Urothelium cell line (cell line): ENCODE measurements at regions not wholly inside any gene's neighbourhood (a gene's known extent, or its start where the extent isn't known, plus 50 kb on each side); places are given as distances from the start of the nearest gene placed in this dataset.
"Not testable (repeated sequence)": the region's sequence is repeated elsewhere in the genome, so short reads cannot be mapped to it uniquely, and the experiment has no call there.

Experiments
- DNase-seq: peaks from one replicate; pipeline ENCODE4 v3.0.0; 2011; ENCODE audit warnings: low spot score, mixed read lengths
- FAIRE-seq: peaks from 2 replicates; lab custom pipeline; 2011; peaks lifted over from hg19 to GRCh38; lab: Jason Lieb, UNC

- DNase-seq (no peak), FAIRE-seq (no peak)
Observed at GRCh38 chr6:90463359-90463758, 123.5 kb downstream of the MAP3K7 start.

- no peak for FAIRE-seq
- DNase-seq, result no peak
Observed at GRCh38 chr6:90462102-90462501, 124.8 kb downstream of the MAP3K7 start.

- DNase-seq (no peak), FAIRE-seq (no peak)
Observed at GRCh38 chr6:90461383-90461782, 125.5 kb downstream of the MAP3K7 start.

- no peak for FAIRE-seq
- no peak for DNase-seq
Observed at GRCh38 chr6:90460051-90460450, 126.8 kb downstream of the MAP3K7 start.

GRCh38 chr6:90459225-90459758, 127.6 kb downstream of the MAP3K7 start:
- FAIRE-seq, result no peak

GRCh38 chr6:90458353-90459224, 128.3 kb downstream of the MAP3K7 start:
- FAIRE-seq, result no peak
- DNase-seq, result peak; percentile 38

More at GRCh38 chr6:90459225-90459758, 127.6 kb downstream of the MAP3K7 start:
- no peak for DNase-seq

- no peak for FAIRE-seq
- DNase-seq, result no peak
Observed at GRCh38 chr6:90457867-90458259, 129.0 kb downstream of the MAP3K7 start.

GRCh38 chr6:90456997-90457866, 129.6 kb downstream of the MAP3K7 start:
- not testable (repeated sequence) for FAIRE-seq, DNase-seq

GRCh38 chr6:90456001-90456400, 130.9 kb downstream of the MAP3K7 start:
- FAIRE-seq (no peak), DNase-seq (no peak)

- no peak for DNase-seq
- no peak for FAIRE-seq
Observed at GRCh38 chr6:90454836-90455427, 131.9 kb downstream of the MAP3K7 start.

GRCh38 chr6:90450268-90450953, 136.5 kb downstream of the MAP3K7 start:
- DNase-seq, result no peak
- FAIRE-seq, result no peak

- DNase-seq (no peak), FAIRE-seq (no peak)
Observed at GRCh38 chr6:90449311-90449710, 137.6 kb downstream of the MAP3K7 start.

GRCh38 chr6:90448836-90449235, 138.0 kb downstream of the MAP3K7 start:
- DNase-seq (no peak), FAIRE-seq (no peak)

- no peak for DNase-seq
- FAIRE-seq, result no peak
Observed at GRCh38 chr6:90446164-90446563, 140.7 kb downstream of the MAP3K7 start.

- DNase-seq, result no peak
- no peak for FAIRE-seq
Observed at GRCh38 chr6:90445533-90446108, 141.3 kb downstream of the MAP3K7 start.

- DNase-seq (no peak), FAIRE-seq (no peak)
Observed at GRCh38 chr6:90444160-90444714, 142.6 kb downstream of the MAP3K7 start.

GRCh38 chr6:90442366-90442765, 144.5 kb downstream of the MAP3K7 start:
- FAIRE-seq (no peak), DNase-seq (no peak)

GRCh38 chr6:90440586-90441283, 144.1 kb upstream of the BACH2 start:
- no peak for DNase-seq
- FAIRE-seq, result no peak

GRCh38 chr6:90439586-90439985, 142.9 kb upstream of the BACH2 start:
- DNase-seq, result no peak

More at GRCh38 chr6:90439586-90439985, 142.9 kb upstream of the BACH2 start:
- FAIRE-seq, result no peak
